ENCODE measurements at regions not wholly inside any gene's neighbourhood (a gene's known extent, or its start where the extent isn't known, plus 50 kb on each side); places are given as distances from the start of the nearest gene placed in this dataset.

DNA sequence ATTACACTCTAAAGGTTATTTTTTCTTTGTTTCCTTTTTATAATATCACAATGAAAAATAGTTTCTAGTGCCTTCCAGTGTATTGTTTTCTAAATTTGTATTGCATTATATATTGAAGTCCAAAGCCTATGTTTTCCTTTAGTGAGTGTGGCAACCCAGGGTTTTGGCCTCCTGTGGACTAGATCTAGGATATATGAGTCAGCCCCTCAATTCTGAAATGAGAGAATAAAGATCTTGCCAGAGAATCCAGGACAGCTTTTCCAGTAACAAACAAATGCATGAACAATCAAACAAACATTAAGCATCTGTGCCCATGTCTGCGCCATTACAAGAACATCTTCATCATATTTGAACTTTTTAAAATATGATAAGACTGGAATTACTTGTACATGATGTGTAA is 70.7 kb upstream of the SSTR1 start:
- TF ChIP-seq POLR2A (IDR thresholded peaks at IDR 0.05; ENCODE audit: low read depth, low read length) (no peak), POLR2AphosphoS5 (IDR thresholded peaks at IDR 0.05; ENCODE audit: low read depth, low read length) (no peak)
